Muscle layer of duodenum (tissue), 2 donors: ENCODE measurements at regions not wholly inside any gene's neighbourhood (a gene's known extent, or its start where the extent isn't known, plus 50 kb on each side); places are given as distances from the start of the nearest gene placed in this dataset.

Source experiments
- H3K27ac ChIP-seq: one replicate; pipeline ENCODE4 v1.7.0; 2013; ENCODE audit warnings: mild to moderate bottlenecking, low read length
- H3K27me3 ChIP-seq: one replicate; pipeline ENCODE4 v1.7.0; 2013; ENCODE audit warnings: low read depth, mild to moderate bottlenecking, control low read depth, low read length
- H3K36me3 ChIP-seq, 2 donors: one replicate each; pipeline ENCODE4 v1.7.0; 2013; ENCODE audit warnings: low read length in 2 of 2, control low read depth in 1 of 2, mild to moderate bottlenecking in 1 of 2; ENCODE audit not compliant: insufficient read depth in 2 of 2, control insufficient read depth in 1 of 2
- H3K4me1 ChIP-seq, 2 donors: one replicate each; pipeline ENCODE4 v1.7.0; 2013; ENCODE audit warnings: low read length in 2 of 2, mild to moderate bottlenecking in 2 of 2, control low read depth in 1 of 2, moderate library complexity in 1 of 2; ENCODE audit not compliant: insufficient read depth in 2 of 2, control insufficient read depth in 1 of 2
- H3K4me3 ChIP-seq, 2 donors: one replicate each; pipeline ENCODE4 v1.7.0; 2013; ENCODE audit warnings: low read length in 2 of 2, low read depth in 1 of 2, mild to moderate bottlenecking in 1 of 2
- H3K9me3 ChIP-seq, 2 donors: one replicate each; pipeline ENCODE4 v1.7.0; 2013; ENCODE audit warnings: low read length in 2 of 2, control low read depth in 1 of 2, mild to moderate bottlenecking in 1 of 2; ENCODE audit not compliant: control insufficient read depth in 1 of 2
- donor health status: healthy.

GRCh38 chr4:8940792-8941491 lies 69.3 kb upstream of the HMX1 start:
- Histone ChIP-seq H3K27me3 (no peaks in the 10 kb centered on the region), H3K27ac (no peak overlapping the region), H3K36me3 (no peaks in the 10 kb centered on the region), H3K4me3 (no peak overlapping the region), H3K9me3 (peaks cover 0 to 6% of the 10 kb centered on the region in 2 donors), H3K4me1 (no peaks in the 10 kb centered on the region)

GRCh38 chr4:8939840-8940742 lies 68.5 kb upstream of the HMX1 start:
- Histone ChIP-seq H3K36me3 (no peaks in the 10 kb centered on the region), H3K27me3 (no peaks in the 10 kb centered on the region), H3K9me3 (peaks cover 0 to 11% of the 10 kb centered on the region in 2 donors), H3K4me3 (no peak overlapping the region), H3K27ac (no peak overlapping the region), H3K4me1 (no peaks in the 10 kb centered on the region)

GRCh38 chr4:8939160-8939839 lies 67.7 kb upstream of the HMX1 start:
- Histone ChIP-seq H3K4me1 (no peaks in the 10 kb centered on the region), H3K36me3 (no peaks in the 10 kb centered on the region), H3K4me3 (no peak overlapping the region), H3K9me3 (peaks cover 0 to 11% of the 10 kb centered on the region in 2 donors), H3K27ac (no peak overlapping the region), H3K27me3 (no peaks in the 10 kb centered on the region)

GRCh38 chr4:8938623-8939022 lies 67.0 kb upstream of the HMX1 start:
- peaks cover 0 to 11% of the 10 kb centered on the region in 2 donors for H3K9me3 ChIP-seq
- no peak overlapping the region for H3K4me3 ChIP-seq
- H3K4me1 ChIP-seq: no peaks in the 10 kb centered on the region
- H3K27me3 ChIP-seq: no peaks in the 10 kb centered on the region
- no peaks in the 10 kb centered on the region for H3K36me3 ChIP-seq
- no peak overlapping the region for H3K27ac ChIP-seq

GRCh38 chr4:8938137-8938536 lies 66.5 kb upstream of the HMX1 start:
- no peaks in the 10 kb centered on the region for H3K4me1 ChIP-seq
- H3K4me3 ChIP-seq: no peak overlapping the region
- H3K36me3 ChIP-seq: no peaks in the 10 kb centered on the region
- H3K9me3 ChIP-seq: peaks cover 0 to 11% of the 10 kb centered on the region in 2 donors
- H3K27ac ChIP-seq: no peak overlapping the region
- no peaks in the 10 kb centered on the region for H3K27me3 ChIP-seq

- Histone ChIP-seq H3K27ac (no peak overlapping the region), H3K4me3 (no peak overlapping the region), H3K27me3 (no peaks in the 10 kb centered on the region), H3K4me1 (no peaks in the 10 kb centered on the region), H3K36me3 (no peaks in the 10 kb centered on the region), H3K9me3 (peaks cover 0 to 11% of the 10 kb centered on the region in 2 donors)
These were observed 61.2 kb upstream of the HMX1 start for GRCh38 chr4:8932884-8933283.

GRCh38 chr4:8928074-8928473 lies 56.4 kb upstream of the HMX1 start:
- H3K4me3 ChIP-seq: no peak overlapping the region
- H3K27ac ChIP-seq: no peak overlapping the region
- H3K4me1 ChIP-seq: no peaks in the 10 kb centered on the region
- H3K36me3 ChIP-seq: no peaks in the 10 kb centered on the region
- H3K9me3 ChIP-seq: peaks cover 0 to 5% of the 10 kb centered on the region in 2 donors
- no peaks in the 10 kb centered on the region for H3K27me3 ChIP-seq

GRCh38 chr4:8922481-8922880 lies 50.8 kb upstream of the HMX1 start:
- H3K27me3 ChIP-seq: no peaks in the 10 kb centered on the region

GRCh38 chr4:8921465-8921864 lies 49.8 kb upstream of the HMX1 start:
- H3K27me3 ChIP-seq: no peaks in the 10 kb centered on the region
- no peaks in the 10 kb centered on the region for H3K4me1 ChIP-seq

More at GRCh38 chr4:8922481-8922880, 50.8 kb upstream of the HMX1 start:
- H3K9me3 ChIP-seq: peaks cover 0 to 14% of the 10 kb centered on the region in 2 donors
- no peak overlapping the region for H3K27ac ChIP-seq
- H3K4me1 ChIP-seq: no peaks in the 10 kb centered on the region
- no peaks in the 10 kb centered on the region for H3K36me3 ChIP-seq
- no peak overlapping the region for H3K4me3 ChIP-seq

More at GRCh38 chr4:8921465-8921864, 49.8 kb upstream of the HMX1 start:
- Histone ChIP-seq H3K4me3 (no peak overlapping the region), H3K36me3 (no peaks in the 10 kb centered on the region), H3K27ac (no peak overlapping the region), H3K9me3 (peaks cover 0 to 14% of the 10 kb centered on the region in 2 donors)
